HCT116 (cell line): ENCODE measurements at regions not wholly inside any gene's neighbourhood (a gene's known extent, or its start where the extent isn't known, plus 50 kb on each side); places are given as distances from the start of the nearest gene placed in this dataset.

Source experiments
- ATAC-seq: fragments of 200-7000 bp; cut with Tn5 transposase; 2 replicates; pipeline ENCODE4 v1.9.1; 2020; ENCODE audit warnings: mild to moderate bottlenecking, moderate library complexity
- BruUV-seq: library from RNA; stranded (reverse); fragments of 400-500 nt; replicated peaks from 2 replicates; lab custom pipeline; 2021; lab: Mats Ljungman, UMichigan
- CTCF ChIA-PET: fragments of 300-600 bp; sonication (Branson Sonifier 250); formaldehyde crosslinking; loops from one replicate; lab custom pipeline; 2021; ENCODE audit warnings: antibody characterized with exemption; lab: Charles Lee
- POLR2A ChIA-PET: fragments of 300-600, 350-600 bp; sonication (Branson Sonifier 250); formaldehyde crosslinking; loops from one replicate; lab custom pipeline; 2021; ENCODE audit warnings: antibody characterized with exemption; lab: Charles Lee
- RAD21 ChIA-PET, 2 experiments: fragments of 300-600 bp; sonication (Branson Sonifier 250); formaldehyde crosslinking; loops; one replicate each; lab custom pipeline; 2023; ENCODE audit warnings: low total read pairs in 2 of 2; ENCODE audit not compliant: uncharacterized antibody in 2 of 2, unreplicated experiment in 2 of 2, low non-redundant PET in 1 of 2; lab: Charles Lee
- DNase-seq: peaks from one replicate; pipeline ENCODE4 v3.0.0-alpha.2; 2010; ENCODE audit warnings: low read depth, low spot score
- H2AFZ ChIP-seq: fragments of 200-600 bp; shearing (Covaris generic), sonication (generic); 2 replicates; pipeline ENCODE4 v1.6.1; 2017; ENCODE audit warnings: low read depth, mixed run types, mixed read lengths, antibody characterized with exemption, low read length; ENCODE audit not compliant: poor library complexity, severe bottlenecking
- H3K27ac ChIP-seq: 2 replicates; pipeline ENCODE4 v1.5.1; 2012; ENCODE audit warnings: low read depth, low read length
- H3K27me3 ChIP-seq: fragments of 200-600 bp; sonication (generic); 2 replicates; pipeline ENCODE4 v1.6.1; 2016; ENCODE audit warnings: mixed run types, low read length, mixed read lengths; ENCODE audit not compliant: insufficient read depth
- H3K36me3 ChIP-seq, 2 experiments: fragments of 200-500 bp in 1 of 2; fragments of 200-600 bp in 1 of 2; sonication (Bioruptor generic) in 1 of 2; sonication (generic) in 1 of 2; 2 replicates each; pipeline versions ENCODE4 v1.5.1 to v1.6.1; 2014 to 2016; ENCODE audit warnings: low read length in 2 of 2, inconsistent platforms in 1 of 2, mixed read lengths in 1 of 2, mixed run types in 1 of 2; ENCODE audit not compliant: insufficient read depth in 2 of 2, control insufficient read depth in 1 of 2
- H3K4me1 ChIP-seq, 2 experiments: fragments of 200-600 bp in 1 of 2; sonication (generic) in 1 of 2; 2 replicates each; pipeline versions ENCODE4 v1.5.1 to v1.6.1; 2012 to 2017; ENCODE audit warnings: low read length in 2 of 2, inconsistent platforms in 1 of 2, mild to moderate bottlenecking in 1 of 2, mixed read lengths in 1 of 2, mixed run types in 1 of 2, moderate library complexity in 1 of 2; ENCODE audit not compliant: insufficient read depth in 2 of 2, control insufficient read depth in 1 of 2
- H3K4me2 ChIP-seq: fragments of 200-600 bp; sonication (generic); 2 replicates; pipeline ENCODE4 v1.6.1; 2017; ENCODE audit warnings: mixed run types, low read length, mixed read lengths
- H3K4me3 ChIP-seq, 2 experiments: fragments of 200-600 bp in 1 of 2; sonication (generic) in 1 of 2; replicated peaks in 1 of 2; 2 replicates each; pipeline ENCODE4 v1.5.1; 2011 to 2016; ENCODE audit warnings: low read length in 2 of 2, control low read depth in 1 of 2, low read depth in 1 of 2, mild to moderate bottlenecking in 1 of 2, mixed read lengths in 1 of 2, mixed run types in 1 of 2
- H3K79me2 ChIP-seq: fragments of 200-600 bp; sonication (generic); 2 replicates; pipeline ENCODE4 v1.6.1; 2017; ENCODE audit warnings: mild to moderate bottlenecking, mixed run types, low read length, moderate library complexity, mixed read lengths; ENCODE audit not compliant: insufficient read depth
- H3K9ac ChIP-seq: fragments of 200-600 bp; sonication (generic); 2 replicates; pipeline ENCODE4 v1.6.1; 2016; ENCODE audit warnings: low read length, mixed read lengths
- H3K9me2 ChIP-seq: fragments of 200-600 bp; sonication (generic), shearing (Covaris generic); 2 replicates; pipeline ENCODE4 v1.6.1; 2017; ENCODE audit warnings: mixed run types, mild to moderate bottlenecking, moderate library complexity; ENCODE audit not compliant: insufficient read depth
- H3K9me3 ChIP-seq, 2 experiments: fragments of 200-500 bp in 1 of 2; fragments of 200-600 bp in 1 of 2; sonication (Bioruptor generic) in 1 of 2; sonication (generic) in 1 of 2; 2 replicates each; pipeline ENCODE4 v1.6.1; 2014 to 2017; ENCODE audit warnings: low read length in 2 of 2, mixed read lengths in 2 of 2, inconsistent platforms in 1 of 2, low read depth in 1 of 2, mild to moderate bottlenecking in 1 of 2, mixed run types in 1 of 2, moderate library complexity in 1 of 2; ENCODE audit not compliant: control insufficient read depth in 1 of 2, insufficient read depth in 1 of 2
- H4K20me1 ChIP-seq: fragments of 200-600 bp; sonication (generic), shearing (Covaris generic); 2 replicates; pipeline ENCODE4 v1.6.1; 2017; ENCODE audit warnings: mixed run types, mild to moderate bottlenecking, moderate library complexity; ENCODE audit not compliant: insufficient read depth
- CBX3 ChIP-seq: IDR thresholded peaks from 2 replicates; pipeline ENCODE4 v1.6.1; 2012; ENCODE audit warnings: low read depth
- CEBPB ChIP-seq: IDR thresholded peaks from 2 replicates; pipeline ENCODE4 v1.6.1; 2012; ENCODE audit warnings: low read depth
- EZH2phosphoT487 ChIP-seq: fragments of 200-600 bp; IDR thresholded peaks from 2 replicates; pipeline ENCODE4 v1.6.1; 2018; ENCODE audit warnings: antibody characterized with exemption, borderline replicate concordance
- FOSL1 ChIP-seq: IDR thresholded peaks from 2 replicates; pipeline ENCODE4 v1.6.1; 2012; ENCODE audit warnings: low read depth
- RAD21 ChIP-seq: IDR thresholded peaks from 2 replicates; pipeline ENCODE4 v1.6.1; 2012; ENCODE audit warnings: low read depth, mild to moderate bottlenecking
- TCF7L2 ChIP-seq: IDR thresholded peaks from 2 replicates; pipeline ENCODE4 v1.7.0; 2011; ENCODE audit warnings: borderline replicate concordance, inconsistent platforms; ENCODE audit not compliant: insufficient read depth, insufficient read length; ENCODE audit errors: extremely low read depth
- YY1 ChIP-seq: IDR thresholded peaks from 2 replicates; pipeline ENCODE4 v1.6.1; 2011; ENCODE audit warnings: low read length, low read depth, moderate library complexity, mild to moderate bottlenecking; ENCODE audit not compliant: insufficient replicate concordance; ENCODE audit errors: extremely low read depth
- ZFX ChIP-seq: fragments of 450-650 bp; IDR thresholded peaks from 2 replicates; pipeline ENCODE4 v1.6.1; 2017
- intact Hi-C: fragments of 100-400 bp; cut with micrococcal nuclease; formaldehyde crosslinking; loops from 2 replicates; pipeline ENCODE4 v1.10.0; 2022
- TF ChIP-seq, protein P1 (sequence below): IDR thresholded peaks from 2 replicates; pipeline ENCODE4 v1.6.1; 2012
- TF ChIP-seq, protein P2 (sequence below): IDR thresholded peaks from 2 replicates; pipeline ENCODE4 v1.6.1; 2011; ENCODE audit warnings: mild to moderate bottlenecking, low read length, moderate library complexity; ENCODE audit not compliant: insufficient replicate concordance; ENCODE audit errors: extremely low read depth
- TF ChIP-seq, protein P3 (sequence below): IDR thresholded peaks from 2 replicates; pipeline ENCODE4 v1.6.1; 2012
- TF ChIP-seq, protein P4 (sequence below): IDR thresholded peaks from 2 replicates; pipeline ENCODE4 v1.6.1; 2012; ENCODE audit warnings: low read depth

DNA sequence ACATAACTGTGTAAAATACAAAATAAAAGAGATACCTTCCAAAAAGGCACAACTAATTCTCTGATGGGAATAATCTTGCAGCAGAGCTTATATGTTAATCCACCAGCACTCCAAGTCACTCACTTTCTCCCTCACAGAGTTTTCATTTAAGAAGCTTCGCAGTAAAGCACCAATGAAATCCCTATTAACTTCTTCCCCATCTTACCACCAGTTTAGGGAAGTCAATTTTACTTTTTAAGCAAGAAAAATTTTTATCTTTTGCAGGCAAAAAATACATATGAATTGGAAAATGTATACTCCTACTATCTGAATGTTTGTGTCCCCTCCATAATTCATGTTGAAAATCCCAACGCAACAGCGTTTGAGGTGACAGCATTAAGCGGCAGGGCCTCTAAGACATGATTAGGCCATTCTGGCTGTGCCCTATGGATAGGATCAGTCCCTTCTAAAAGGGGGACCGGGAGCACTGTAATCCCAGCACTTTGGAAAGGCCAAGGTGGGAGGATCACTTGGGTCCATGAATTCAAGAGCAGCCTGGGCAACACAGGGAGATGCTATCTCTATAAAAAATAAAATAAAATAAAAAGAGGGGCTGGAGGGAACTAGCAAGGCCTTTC lies 435.8 kb downstream of the SHQ1 start (continued):
- TF ChIP-seq RAD21 (no peak), FOSL1 (no peak), TCF7L2 (no peak), ZFX (no peak), CEBPB (no peak)
- TF ChIP-seq, protein P1, sequence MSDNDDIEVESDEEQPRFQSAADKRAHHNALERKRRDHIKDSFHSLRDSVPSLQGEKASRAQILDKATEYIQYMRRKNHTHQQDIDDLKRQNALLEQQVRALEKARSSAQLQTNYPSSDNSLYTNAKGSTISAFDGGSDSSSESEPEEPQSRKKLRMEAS, result no peak
- TF ChIP-seq, protein P2, sequence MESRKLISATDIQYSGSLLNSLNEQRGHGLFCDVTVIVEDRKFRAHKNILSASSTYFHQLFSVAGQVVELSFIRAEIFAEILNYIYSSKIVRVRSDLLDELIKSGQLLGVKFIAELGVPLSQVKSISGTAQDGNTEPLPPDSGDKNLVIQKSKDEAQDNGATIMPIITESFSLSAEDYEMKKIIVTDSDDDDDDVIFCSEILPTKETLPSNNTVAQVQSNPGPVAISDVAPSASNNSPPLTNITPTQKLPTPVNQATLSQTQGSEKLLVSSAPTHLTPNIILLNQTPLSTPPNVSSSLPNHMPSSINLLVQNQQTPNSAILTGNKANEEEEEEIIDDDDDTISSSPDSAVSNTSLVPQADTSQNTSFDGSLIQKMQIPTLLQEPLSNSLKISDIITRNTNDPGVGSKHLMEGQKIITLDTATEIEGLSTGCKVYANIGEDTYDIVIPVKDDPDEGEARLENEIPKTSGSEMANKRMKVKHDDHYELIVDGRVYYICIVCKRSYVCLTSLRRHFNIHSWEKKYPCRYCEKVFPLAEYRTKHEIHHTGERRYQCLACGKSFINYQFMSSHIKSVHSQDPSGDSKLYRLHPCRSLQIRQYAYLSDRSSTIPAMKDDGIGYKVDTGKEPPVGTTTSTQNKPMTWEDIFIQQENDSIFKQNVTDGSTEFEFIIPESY, result no peak

DNA sequence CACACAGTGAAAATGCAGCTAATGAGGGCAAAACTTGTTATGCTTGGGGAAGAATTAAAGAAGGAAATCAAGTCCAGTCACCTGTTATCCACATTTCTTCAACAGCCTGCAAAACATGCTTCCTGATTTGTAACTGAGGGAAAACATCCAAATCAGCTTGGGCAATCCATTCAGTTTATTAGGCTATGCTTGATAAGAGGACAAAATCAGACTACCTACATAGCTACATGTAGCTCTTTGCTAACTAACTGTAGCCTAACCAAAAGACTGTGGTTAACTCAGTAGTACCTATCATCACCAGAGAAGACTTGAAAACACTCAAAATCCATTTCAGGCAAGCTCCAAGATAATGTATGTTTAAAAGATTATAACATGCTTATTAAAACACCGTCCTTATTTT lies 436.4 kb downstream of the SHQ1 start:
- Histone ChIP-seq H3K4me1 (0 out of 4 replicates have a peak, but pooled peaks cover 0 to 5% of the 10 kb centered on the region in 2 experiments), H3K4me2 (no peak overlapping the region)

More for the DNA sequence above, 436.4 kb downstream of the SHQ1 start:
- Histone ChIP-seq H3K79me2 (peaks cover 100% of the 10 kb centered on the region), H2AFZ (no peak overlapping the region), H3K4me3 (no peak overlapping the region), H3K27ac (no peak overlapping the region), H3K9me3 (no peaks in the 10 kb centered on the region), H3K36me3 (no peaks in the 10 kb centered on the region), H3K9ac (no peak overlapping the region), H3K27me3 (no peaks in the 10 kb centered on the region), H4K20me1 (peaks cover 14% of the 10 kb centered on the region; the same call in 1 of the 2 replicates), H3K9me2 (no peaks in the 10 kb centered on the region)
- RAD21 ChIA-PET, result no interaction called here
- no peak for DNase-seq
- CTCF ChIA-PET, result no interaction called here
- BruUV-seq, result no TSS peak
- POLR2A ChIA-PET, result no interaction called here
- TF ChIP-seq EZH2phosphoT487 (no peak), FOSL1 (no peak), CBX3 (no peak), ZFX (no peak), YY1 (no peak)
- TF ChIP-seq, protein P3, sequence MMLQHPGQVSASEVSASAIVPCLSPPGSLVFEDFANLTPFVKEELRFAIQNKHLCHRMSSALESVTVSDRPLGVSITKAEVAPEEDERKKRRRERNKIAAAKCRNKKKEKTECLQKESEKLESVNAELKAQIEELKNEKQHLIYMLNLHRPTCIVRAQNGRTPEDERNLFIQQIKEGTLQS, result no peak
- TF ChIP-seq, protein P2, result no peak
- TF ChIP-seq, protein P1, result no peak
- TF ChIP-seq, protein P4, sequence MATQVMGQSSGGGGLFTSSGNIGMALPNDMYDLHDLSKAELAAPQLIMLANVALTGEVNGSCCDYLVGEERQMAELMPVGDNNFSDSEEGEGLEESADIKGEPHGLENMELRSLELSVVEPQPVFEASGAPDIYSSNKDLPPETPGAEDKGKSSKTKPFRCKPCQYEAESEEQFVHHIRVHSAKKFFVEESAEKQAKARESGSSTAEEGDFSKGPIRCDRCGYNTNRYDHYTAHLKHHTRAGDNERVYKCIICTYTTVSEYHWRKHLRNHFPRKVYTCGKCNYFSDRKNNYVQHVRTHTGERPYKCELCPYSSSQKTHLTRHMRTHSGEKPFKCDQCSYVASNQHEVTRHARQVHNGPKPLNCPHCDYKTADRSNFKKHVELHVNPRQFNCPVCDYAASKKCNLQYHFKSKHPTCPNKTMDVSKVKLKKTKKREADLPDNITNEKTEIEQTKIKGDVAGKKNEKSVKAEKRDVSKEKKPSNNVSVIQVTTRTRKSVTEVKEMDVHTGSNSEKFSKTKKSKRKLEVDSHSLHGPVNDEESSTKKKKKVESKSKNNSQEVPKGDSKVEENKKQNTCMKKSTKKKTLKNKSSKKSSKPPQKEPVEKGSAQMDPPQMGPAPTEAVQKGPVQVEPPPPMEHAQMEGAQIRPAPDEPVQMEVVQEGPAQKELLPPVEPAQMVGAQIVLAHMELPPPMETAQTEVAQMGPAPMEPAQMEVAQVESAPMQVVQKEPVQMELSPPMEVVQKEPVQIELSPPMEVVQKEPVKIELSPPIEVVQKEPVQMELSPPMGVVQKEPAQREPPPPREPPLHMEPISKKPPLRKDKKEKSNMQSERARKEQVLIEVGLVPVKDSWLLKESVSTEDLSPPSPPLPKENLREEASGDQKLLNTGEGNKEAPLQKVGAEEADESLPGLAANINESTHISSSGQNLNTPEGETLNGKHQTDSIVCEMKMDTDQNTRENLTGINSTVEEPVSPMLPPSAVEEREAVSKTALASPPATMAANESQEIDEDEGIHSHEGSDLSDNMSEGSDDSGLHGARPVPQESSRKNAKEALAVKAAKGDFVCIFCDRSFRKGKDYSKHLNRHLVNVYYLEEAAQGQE, result no peak
- intact Hi-C loops, result no loop called here
- no peak for ATAC-seq
